22Rv1 (cell line): ENCODE measurements at regions not wholly inside any gene's neighbourhood (a gene's known extent, or its start where the extent isn't known, plus 50 kb on each side); places are given as distances from the start of the nearest gene placed in this dataset.

ENCODE experiments used
- H3K27ac ChIP-seq: fragments of 450-650 bp; 2 replicates; pipeline ENCODE4 v1.5.1; 2017
- CTCF ChIP-seq: fragments of 450-650 bp; IDR thresholded peaks from 2 replicates; pipeline ENCODE4 v1.5.1; 2017; ENCODE audit warnings: mild to moderate bottlenecking
- ZFX ChIP-seq: fragments of 450-650 bp; IDR thresholded peaks from 2 replicates; pipeline ENCODE4 v1.6.1; 2017; ENCODE audit warnings: antibody characterized with exemption, borderline replicate concordance

- TF ChIP-seq ZFX, result no peak
- TF ChIP-seq CTCF, result peak; percentile 66
- no peak overlapping the region for H3K27ac ChIP-seq
Measured at GRCh38 chr4:138555584-138555983, 313.4 kb upstream of the SLC7A11 start.

- no peak overlapping the region for H3K27ac ChIP-seq
- no peak for TF ChIP-seq ZFX
- no peak for TF ChIP-seq CTCF
Measured at GRCh38 chr4:138555108-138555507, 313.0 kb upstream of the SLC7A11 start.

GRCh38 chr4:138553001-138553845 lies 311.1 kb upstream of the SLC7A11 start:
- no peak for TF ChIP-seq ZFX
- TF ChIP-seq CTCF, result no peak
- H3K27ac ChIP-seq, result no peak overlapping the region

GRCh38 chr4:138542191-138542776 lies 300.1 kb upstream of the SLC7A11 start:
- H3K27ac ChIP-seq, result no peak overlapping the region
- TF ChIP-seq CTCF, result no peak
- TF ChIP-seq ZFX, result no peak

GRCh38 chr4:138540056-138540800 lies 298.1 kb upstream of the SLC7A11 start:
- no peak overlapping the region for H3K27ac ChIP-seq
- no peak for TF ChIP-seq ZFX

- no peak for TF ChIP-seq CTCF
- TF ChIP-seq ZFX, result no peak
- H3K27ac ChIP-seq, result no peak overlapping the region
Measured at GRCh38 chr4:138538743-138539142, 296.6 kb upstream of the SLC7A11 start.

- H3K27ac ChIP-seq, result no peak overlapping the region
- TF ChIP-seq CTCF (no peak), ZFX (no peak)
Measured at GRCh38 chr4:138537731-138538490, 295.8 kb upstream of the SLC7A11 start.
